ENCODE measurements at regions not wholly inside any gene's neighbourhood (a gene's known extent, or its start where the extent isn't known, plus 50 kb on each side); places are given as distances from the start of the nearest gene placed in this dataset.

DNA sequence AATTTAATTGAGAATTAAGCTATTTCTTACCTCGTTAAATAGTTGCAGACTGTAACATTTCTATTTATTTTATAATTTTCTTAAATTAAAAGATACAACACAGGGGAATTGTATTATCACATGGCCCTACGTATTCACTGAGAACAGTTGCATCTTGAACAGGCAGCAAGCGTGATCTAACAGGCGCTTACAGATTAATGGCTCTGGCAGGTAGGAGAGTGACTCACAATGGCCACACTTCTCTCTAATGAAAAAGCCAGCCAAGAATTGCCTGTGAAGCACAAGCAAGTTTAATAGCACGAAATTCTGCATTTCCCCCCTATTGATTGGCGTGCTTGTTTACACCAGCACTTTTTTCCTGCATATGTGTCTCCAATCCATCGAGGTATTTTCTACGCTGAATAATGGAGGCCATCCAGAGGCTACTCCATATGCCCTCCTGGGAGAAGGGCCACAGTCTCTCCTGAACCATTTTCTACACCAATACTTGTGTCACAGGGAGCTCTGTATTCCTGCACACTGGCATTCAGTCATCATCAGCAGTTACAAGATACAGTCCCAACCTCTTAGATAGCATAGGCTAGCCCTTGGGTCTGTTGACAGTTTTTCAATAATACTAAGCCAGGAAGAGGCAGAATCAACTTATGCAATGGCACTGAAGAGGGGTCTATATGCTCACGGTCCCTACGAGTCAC, 150.6 kb upstream of the PLD5 start:
- TF ChIP-seq CTCF (IDR thresholded peaks at IDR 0.05; ENCODE audit: insufficient read depth, low read length, poor library complexity, severe bottlenecking) (no peak), EZH2phosphoT487 (conservative IDR thresholded peaks at IDR 0.05; ENCODE audit: low read length) (no peak)

All from SU-DHL-6 (cell line).